Stimulated activated memory B cell treated with anti-CD40 and anti-IgM and Interleukin-4, amounts not matched to agents 10 μg/mL and 1 μg/mL and 100 μg/mL, for 72 hours (primary cell): ENCODE measurements at regions not wholly inside any gene's neighbourhood (a gene's known extent, or its start where the extent isn't known, plus 50 kb on each side); places are given as distances from the start of the nearest gene placed in this dataset.
"Not testable (repeated sequence)": the region's sequence is repeated elsewhere in the genome, so short reads cannot be mapped to it uniquely, and the experiment has no call there.

Experiments
- ATAC-seq: fragments of 150-1000 bp; cut with Tn5 transposase; 2 replicates; pipeline ENCODE4 v1.10.0; 2021
- H3K27ac Mint-ChIP-seq: one replicate; pipeline ENCODE4 v1.8.0; 2022; ENCODE audit warnings: mild to moderate bottlenecking, mixed read lengths
- H3K27me3 Mint-ChIP-seq: one replicate; pipeline ENCODE4 v1.8.0; 2022; ENCODE audit warnings: mixed read lengths
- H3K36me3 Mint-ChIP-seq: one replicate; pipeline ENCODE4 v1.8.0; 2022; ENCODE audit warnings: mixed read lengths
- H3K4me1 Mint-ChIP-seq: one replicate; pipeline ENCODE4 v1.8.0; 2022; ENCODE audit warnings: mixed read lengths
- H3K4me3 Mint-ChIP-seq: one replicate; pipeline ENCODE4 v1.8.0; 2022; ENCODE audit warnings: mild to moderate bottlenecking, moderate library complexity, mixed read lengths
- H3K9me3 Mint-ChIP-seq: one replicate; pipeline ENCODE4 v1.8.0; 2022; ENCODE audit warnings: mixed read lengths

DNA sequence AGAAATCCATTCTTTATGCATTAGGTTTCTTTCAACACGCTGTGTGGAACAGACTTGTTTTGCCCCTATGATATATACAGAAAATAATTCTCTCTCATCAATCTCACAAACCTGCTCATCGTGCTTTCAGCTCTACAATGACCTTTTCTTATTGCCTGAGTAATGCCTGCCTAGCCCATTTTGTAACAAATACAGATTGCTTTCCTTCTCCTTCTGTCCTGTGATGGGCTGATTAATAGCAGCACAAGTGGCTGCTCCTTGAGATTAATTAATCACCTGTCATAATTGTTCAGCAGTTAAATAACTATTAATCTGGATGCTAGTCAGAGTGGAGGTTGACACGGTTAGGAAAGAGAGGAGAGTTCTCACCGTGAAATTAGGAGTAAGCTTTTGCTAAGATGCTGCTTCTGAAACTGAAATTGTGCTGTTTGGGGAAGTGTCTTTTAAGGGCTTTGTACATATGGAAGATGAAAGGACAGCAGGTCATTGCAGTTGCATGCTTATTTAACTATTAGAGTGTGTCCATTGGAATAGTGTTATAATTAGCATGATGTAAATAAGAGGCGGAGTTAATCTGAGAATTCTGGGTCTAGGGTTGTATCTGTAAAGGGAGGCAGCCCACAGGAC lies 1430.5 kb downstream of the FAM181B start:
- Mint-ChIP-seq H3K27ac (no peak overlapping the region), H3K27me3 (no peaks in the 10 kb centered on the region), H3K4me3 (no peak overlapping the region), H3K4me1 (no peaks in the 10 kb centered on the region), H3K36me3 (no peaks in the 10 kb centered on the region), H3K9me3 (peaks cover 2% of the 10 kb centered on the region)
- no peak for ATAC-seq

DNA sequence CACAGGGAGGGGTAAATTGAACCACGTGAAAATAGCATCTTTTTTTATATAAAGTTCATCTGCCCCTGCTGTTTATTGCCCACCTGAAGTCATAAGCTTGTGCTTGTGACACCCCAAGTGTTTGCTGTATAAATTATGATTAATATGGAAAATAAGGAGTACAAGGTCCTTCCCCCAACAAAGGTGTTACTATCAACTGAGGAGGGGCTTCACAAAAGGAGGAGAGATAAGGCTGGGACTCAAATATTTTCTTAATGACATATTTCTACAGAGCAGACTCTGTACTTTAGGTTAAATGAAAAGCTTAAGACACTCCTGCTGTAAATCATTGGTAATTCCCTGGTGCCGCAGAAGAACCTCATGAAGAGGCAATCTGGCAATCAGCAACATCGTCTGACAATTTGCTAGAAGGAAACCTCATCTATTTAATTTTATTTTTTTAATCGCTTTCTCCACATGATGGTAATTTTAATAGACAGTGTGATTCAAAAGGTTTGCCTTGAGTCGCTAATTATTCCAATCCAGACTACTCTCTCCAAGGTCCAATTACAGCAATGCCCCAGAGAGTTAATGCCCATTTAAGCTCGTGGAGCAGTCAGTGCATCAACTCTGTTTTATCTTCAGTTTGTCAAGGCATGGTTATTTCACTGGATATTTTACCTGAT lies 1432.4 kb downstream of the FAM181B start:
- H3K9me3 Mint-ChIP-seq = no peaks in the 10 kb centered on the region
- no peak overlapping the region for H3K4me3 Mint-ChIP-seq
- H3K27me3 Mint-ChIP-seq = no peaks in the 10 kb centered on the region
- no peak for ATAC-seq
- H3K4me1 Mint-ChIP-seq = no peaks in the 10 kb centered on the region
- H3K27ac Mint-ChIP-seq = no peak overlapping the region
- H3K36me3 Mint-ChIP-seq = no peaks in the 10 kb centered on the region

DNA sequence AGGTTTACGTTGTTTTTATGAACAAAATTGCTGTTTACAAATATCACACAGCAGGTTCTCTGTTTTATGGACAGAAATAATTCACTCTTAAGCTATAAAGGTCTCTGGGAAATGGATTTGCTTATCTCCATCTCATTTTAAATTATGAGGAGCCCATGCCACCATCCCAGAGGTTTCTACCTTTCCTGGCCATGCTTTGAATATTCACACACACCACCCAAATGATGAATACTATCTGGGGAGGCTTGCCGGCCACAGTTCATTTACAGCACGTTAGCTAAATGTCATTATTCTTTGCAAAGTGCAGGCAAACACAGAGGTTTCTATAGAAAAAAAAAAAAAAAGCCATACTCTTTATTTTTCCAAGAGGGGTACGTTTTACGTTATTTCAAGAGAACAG lies 1446.7 kb downstream of the FAM181B start:
- Mint-ChIP-seq H3K4me3 (no peak overlapping the region), H3K36me3 (no peaks in the 10 kb centered on the region), H3K9me3 (peaks cover 12% of the 10 kb centered on the region), H3K4me1 (no peaks in the 10 kb centered on the region), H3K27ac (no peak overlapping the region), H3K27me3 (no peaks in the 10 kb centered on the region)
- ATAC-seq = no peak

DNA sequence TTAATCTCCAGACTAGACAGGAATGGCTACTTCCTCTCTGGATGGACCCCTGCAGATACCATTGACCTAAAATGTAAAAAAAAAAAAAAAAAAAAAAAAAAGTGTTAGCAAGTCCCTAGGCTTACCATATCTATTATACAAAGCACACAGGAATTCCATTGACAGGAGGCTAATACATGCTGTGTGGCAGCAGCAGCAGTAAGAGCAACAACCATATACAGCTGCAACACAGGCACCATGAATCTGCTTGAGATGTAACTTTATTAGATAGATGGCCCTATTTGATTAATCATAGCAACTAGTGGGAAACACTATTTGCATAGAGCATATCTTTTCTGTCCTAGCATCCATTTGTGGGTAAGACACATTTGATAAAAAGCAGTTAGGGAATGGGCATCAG lies 1447.1 kb downstream of the FAM181B start:
- H3K27me3 Mint-ChIP-seq = no peaks in the 10 kb centered on the region
- no peaks in the 10 kb centered on the region for H3K4me1 Mint-ChIP-seq
- no peak overlapping the region for H3K27ac Mint-ChIP-seq
- ATAC-seq = no peak
- no peaks in the 10 kb centered on the region for H3K36me3 Mint-ChIP-seq
- peaks cover 12% of the 10 kb centered on the region for H3K9me3 Mint-ChIP-seq
- no peak overlapping the region for H3K4me3 Mint-ChIP-seq

DNA sequence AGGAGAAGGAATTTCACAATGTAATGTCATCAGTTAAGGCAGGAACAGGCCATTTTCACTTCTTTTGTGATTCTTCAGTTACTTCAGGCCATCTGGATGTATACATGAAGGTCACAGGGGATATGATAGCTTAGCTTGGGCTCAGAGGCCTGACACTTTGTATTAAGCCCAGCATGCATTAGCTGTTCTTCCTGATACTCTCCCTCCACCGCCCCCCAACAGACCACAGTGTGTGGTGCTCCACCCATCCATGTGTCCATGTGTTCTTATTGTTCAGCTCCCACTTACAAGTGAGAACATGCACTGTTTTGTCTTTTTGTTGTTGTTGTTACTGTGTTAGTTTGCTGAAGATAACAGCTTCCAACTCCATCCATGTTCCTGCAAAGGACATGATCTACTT lies 1453.4 kb downstream of the FAM181B start:
- H3K9me3 Mint-ChIP-seq, H3K27me3 Mint-ChIP-seq, H3K4me1 Mint-ChIP-seq, H3K36me3 Mint-ChIP-seq, ATAC-seq, H3K4me3 Mint-ChIP-seq, H3K27ac Mint-ChIP-seq: not testable (repeated sequence)

DNA sequence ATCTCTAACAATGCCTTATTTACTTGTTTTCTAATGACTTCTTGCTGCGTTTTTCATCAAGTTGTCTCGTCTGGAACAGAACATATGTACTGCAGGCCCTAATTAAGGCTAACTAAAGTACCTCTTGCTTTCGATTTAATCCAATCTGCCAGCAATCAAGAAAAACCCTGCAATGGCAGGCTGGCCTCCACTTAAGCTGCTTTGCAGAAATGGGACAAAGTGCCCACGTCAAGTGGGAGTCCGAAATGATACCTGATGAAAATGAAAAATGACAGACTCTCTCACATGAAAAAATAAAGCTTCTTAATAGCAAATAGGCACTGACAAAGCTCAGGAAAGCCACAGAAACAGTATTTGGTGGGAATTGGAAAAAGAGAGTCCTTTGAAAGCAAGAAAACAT lies 1454.7 kb downstream of the FAM181B start:
- no peaks in the 10 kb centered on the region for H3K27me3 Mint-ChIP-seq
- no peak overlapping the region for H3K27ac Mint-ChIP-seq
- ATAC-seq = no peak

DNA sequence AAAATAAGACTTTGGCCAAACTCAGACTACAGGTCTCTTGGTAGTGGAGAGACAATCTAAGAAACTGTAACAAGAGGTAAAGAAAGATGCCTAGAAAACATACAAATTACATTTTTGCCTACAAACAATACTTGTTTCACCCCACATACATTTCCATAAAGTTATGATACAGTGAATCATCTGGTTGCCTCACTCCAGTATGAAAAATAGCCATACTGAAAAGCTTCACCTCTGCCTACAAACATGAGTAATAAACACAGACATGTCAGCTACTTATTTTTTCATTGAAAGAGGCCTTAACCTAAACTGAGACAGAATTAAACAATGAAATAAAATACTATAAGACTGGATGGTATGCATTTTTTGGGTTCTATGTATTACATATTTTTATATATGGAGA lies 1463.0 kb downstream of the FAM181B start:
- Mint-ChIP-seq H3K27me3 (no peaks in the 10 kb centered on the region), H3K36me3 (no peaks in the 10 kb centered on the region), H3K4me1 (no peaks in the 10 kb centered on the region), H3K4me3 (no peak overlapping the region), H3K27ac (no peak overlapping the region), H3K9me3 (no peaks in the 10 kb centered on the region)
- ATAC-seq = no peak

More for the DNA sequence above, 1454.7 kb downstream of the FAM181B start:
- Mint-ChIP-seq H3K9me3 (peaks cover 6% of the 10 kb centered on the region), H3K4me1 (no peaks in the 10 kb centered on the region), H3K4me3 (no peak overlapping the region), H3K36me3 (no peaks in the 10 kb centered on the region)

DNA sequence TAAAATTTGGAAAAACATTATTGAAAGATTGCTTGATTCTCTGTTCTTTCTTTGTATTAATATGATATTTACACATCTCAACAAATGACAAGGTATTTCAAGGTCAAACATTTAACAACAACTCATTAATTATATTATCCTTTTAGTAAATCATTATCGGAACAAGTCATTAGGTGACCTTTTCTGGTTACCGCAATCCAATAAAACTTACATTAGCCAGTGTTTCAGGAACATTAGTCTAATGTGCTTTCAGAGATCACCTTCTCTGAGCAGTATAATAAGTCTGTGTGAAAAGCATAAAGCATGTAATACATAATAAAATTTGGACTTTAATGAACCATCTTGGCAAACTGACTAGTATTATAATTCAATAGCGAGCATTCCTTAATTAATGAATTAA lies 1466.4 kb downstream of the FAM181B start:
- no peak for ATAC-seq
- Mint-ChIP-seq H3K36me3 (no peaks in the 10 kb centered on the region), H3K9me3 (no peaks in the 10 kb centered on the region), H3K27me3 (no peaks in the 10 kb centered on the region), H3K4me3 (no peak overlapping the region), H3K4me1 (no peaks in the 10 kb centered on the region), H3K27ac (no peak overlapping the region)

DNA sequence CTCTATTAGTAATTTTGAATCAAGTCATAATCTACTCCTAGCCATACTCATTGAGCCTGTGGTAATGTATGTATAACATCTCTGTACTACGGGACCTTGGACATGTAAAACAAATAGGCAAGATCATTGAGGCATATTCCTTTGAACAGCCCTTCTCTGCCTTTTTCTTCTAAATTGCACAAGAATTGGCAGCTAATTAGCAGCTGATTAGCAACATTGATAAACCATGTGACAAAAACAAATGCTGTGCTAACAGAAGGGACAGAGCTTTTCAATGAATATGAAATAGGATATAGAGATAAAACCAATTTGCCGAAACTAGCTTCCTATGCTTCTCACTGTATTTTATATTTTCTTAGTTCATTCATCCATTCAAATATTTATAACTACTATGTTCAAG lies 1474.2 kb downstream of the FAM181B start:
- no peak for ATAC-seq
- Mint-ChIP-seq H3K36me3 (no peaks in the 10 kb centered on the region), H3K9me3 (peaks cover 4% of the 10 kb centered on the region), H3K27ac (no peak overlapping the region), H3K4me1 (no peaks in the 10 kb centered on the region), H3K4me3 (no peak overlapping the region), H3K27me3 (no peaks in the 10 kb centered on the region)

DNA sequence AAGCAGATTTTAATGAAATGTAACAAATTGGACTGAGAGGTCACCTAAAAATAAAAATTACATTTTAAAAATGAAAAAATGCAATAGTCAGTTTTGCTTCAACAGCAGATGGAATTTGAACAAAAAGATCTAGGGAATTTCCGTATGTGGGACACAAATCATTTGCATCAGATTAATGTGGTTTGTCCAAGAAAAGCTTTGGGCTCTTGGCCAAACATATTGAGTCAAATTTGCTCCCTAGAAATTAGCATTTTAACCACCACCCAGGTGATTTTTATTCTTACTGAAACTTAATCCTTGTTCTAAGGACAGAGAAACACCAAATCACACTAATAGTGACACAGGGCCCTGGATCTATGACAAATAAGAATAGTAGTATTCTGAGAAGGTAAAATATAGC lies 1477.8 kb downstream of the FAM181B start:
- Mint-ChIP-seq H3K9me3 (peaks cover 4% of the 10 kb centered on the region), H3K4me3 (no peak overlapping the region), H3K36me3 (no peaks in the 10 kb centered on the region), H3K4me1 (no peaks in the 10 kb centered on the region), H3K27me3 (no peaks in the 10 kb centered on the region), H3K27ac (no peak overlapping the region)
- no peak for ATAC-seq

DNA sequence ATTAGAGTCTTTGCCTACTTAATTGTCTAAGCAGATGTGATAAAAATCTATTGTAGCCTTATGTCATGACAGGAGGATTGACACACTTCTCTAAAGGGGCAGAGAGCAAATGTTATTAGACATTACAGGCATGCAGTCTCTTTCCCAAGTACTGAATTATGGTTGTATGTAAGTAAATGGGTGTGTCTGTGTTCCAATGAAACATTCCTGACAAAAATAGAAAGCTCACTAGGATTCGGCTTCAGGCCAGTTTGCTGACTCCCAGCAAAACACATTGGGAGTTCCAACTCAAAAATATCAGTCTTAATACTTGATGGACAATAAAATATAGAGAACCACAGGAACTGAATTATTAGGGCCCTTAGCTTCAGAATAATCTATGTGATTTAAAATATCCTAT lies 1480.4 kb downstream of the FAM181B start:
- Mint-ChIP-seq H3K4me3 (no peak overlapping the region), H3K27ac (no peak overlapping the region), H3K27me3 (no peaks in the 10 kb centered on the region), H3K9me3 (no peaks in the 10 kb centered on the region), H3K36me3 (no peaks in the 10 kb centered on the region), H3K4me1 (no peaks in the 10 kb centered on the region)
- no peak for ATAC-seq

DNA sequence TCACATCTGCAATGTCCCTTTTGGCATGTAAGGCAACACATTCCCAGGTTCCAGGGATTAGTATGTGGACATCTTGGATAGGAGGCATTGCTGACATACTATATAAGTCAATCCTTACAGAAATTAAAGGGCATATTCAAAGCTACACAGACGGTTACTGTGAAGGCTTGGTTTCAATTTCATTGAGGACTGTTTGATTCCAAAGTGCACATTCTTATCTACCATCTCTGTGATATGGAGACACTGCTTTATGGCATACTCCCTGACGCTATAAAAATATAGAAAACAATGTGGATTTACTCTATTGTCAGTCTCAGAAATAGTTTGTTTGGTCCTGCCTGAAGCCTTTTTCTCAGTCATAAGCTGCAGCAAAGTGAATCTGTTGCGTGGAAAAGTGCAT lies 1486.7 kb downstream of the FAM181B start:
- H3K36me3 Mint-ChIP-seq = no peaks in the 10 kb centered on the region

DNA sequence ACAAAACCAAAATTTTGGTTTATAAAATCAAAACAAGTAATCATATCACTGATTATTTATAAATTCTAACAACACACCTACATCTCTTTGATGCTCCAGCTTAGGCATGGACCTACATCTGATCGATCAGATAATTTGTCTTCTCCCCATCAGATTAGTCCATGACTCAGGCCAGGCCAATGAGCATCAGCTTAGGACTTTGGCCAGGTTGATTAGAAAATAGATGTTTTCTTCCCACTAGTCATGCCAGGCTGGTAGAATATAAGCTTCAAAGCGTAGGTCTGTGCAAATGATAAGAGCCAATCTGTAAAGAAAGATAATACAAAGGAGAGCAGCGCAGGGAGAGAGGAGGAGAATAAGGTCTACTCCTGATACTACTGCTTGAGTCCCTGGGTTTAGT lies 1487.9 kb downstream of the FAM181B start:
- no peak overlapping the region for H3K27ac Mint-ChIP-seq
- no peak for ATAC-seq
- H3K27me3 Mint-ChIP-seq = no peaks in the 10 kb centered on the region
- no peaks in the 10 kb centered on the region for H3K36me3 Mint-ChIP-seq
- H3K4me3 Mint-ChIP-seq = no peak overlapping the region
- no peaks in the 10 kb centered on the region for H3K4me1 Mint-ChIP-seq
- peaks cover 5% of the 10 kb centered on the region for H3K9me3 Mint-ChIP-seq

More for the DNA sequence above, 1486.7 kb downstream of the FAM181B start:
- H3K27ac Mint-ChIP-seq = no peak overlapping the region
- ATAC-seq = no peak
- no peaks in the 10 kb centered on the region for H3K27me3 Mint-ChIP-seq
- H3K9me3 Mint-ChIP-seq = peaks cover 5% of the 10 kb centered on the region
- no peaks in the 10 kb centered on the region for H3K4me1 Mint-ChIP-seq
- no peak overlapping the region for H3K4me3 Mint-ChIP-seq

DNA sequence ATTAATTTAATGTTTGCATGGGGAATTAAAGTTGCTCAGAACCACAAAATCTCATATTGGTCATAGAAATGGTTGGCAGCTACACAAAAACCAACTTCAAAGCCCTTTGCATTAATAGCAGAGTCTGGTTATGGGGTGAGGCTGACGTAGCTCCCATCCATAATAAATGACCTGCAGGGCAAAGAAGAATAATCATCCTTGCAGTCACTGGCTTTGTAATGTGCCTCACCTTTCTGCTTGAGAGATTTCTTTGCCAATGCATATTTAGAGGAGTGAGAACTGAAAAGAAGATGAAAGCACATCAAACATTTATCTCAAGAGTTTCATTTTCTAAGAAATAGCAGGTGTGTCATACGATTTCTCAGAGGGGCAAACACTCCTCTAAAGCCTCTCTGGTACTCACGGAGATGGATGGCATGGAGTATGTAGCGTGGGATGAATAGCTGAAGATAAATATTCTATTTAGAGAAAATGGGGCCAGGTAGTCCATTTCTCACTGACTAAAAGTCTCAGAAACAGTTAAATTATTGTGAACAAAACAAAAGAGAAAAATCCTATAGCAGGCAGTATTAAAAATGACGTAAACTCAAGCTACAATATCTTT lies 1491.9 kb downstream of the FAM181B start:
- Mint-ChIP-seq H3K4me1 (no peaks in the 10 kb centered on the region), H3K4me3 (no peak overlapping the region), H3K27ac (no peak overlapping the region), H3K36me3 (no peaks in the 10 kb centered on the region), H3K9me3 (no peaks in the 10 kb centered on the region), H3K27me3 (no peaks in the 10 kb centered on the region)
- ATAC-seq = no peak

DNA sequence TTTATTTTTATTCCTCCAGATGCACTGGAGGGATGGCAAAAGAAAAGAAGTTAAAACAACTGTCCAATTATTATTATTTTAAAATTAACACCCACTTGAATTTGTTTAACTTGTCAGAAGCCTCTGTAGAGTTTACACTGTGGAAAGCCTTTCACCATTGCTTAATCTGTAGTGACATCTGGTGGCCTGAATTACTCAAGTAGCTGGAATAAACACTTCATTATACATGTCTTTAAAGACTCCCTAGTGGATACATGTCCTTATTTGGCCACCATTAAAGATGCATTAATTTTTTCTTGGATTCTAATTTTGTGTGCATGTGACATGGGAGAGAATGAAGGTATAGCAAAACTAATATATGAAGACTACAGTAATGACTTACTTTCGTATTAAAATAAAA lies 1496.5 kb downstream of the FAM181B start:
- no peaks in the 10 kb centered on the region for H3K4me1 Mint-ChIP-seq
- no peaks in the 10 kb centered on the region for H3K27me3 Mint-ChIP-seq
- no peak overlapping the region for H3K4me3 Mint-ChIP-seq
- no peak overlapping the region for H3K27ac Mint-ChIP-seq
- H3K9me3 Mint-ChIP-seq = no peaks in the 10 kb centered on the region
- ATAC-seq = no peak
- H3K36me3 Mint-ChIP-seq = no peaks in the 10 kb centered on the region

DNA sequence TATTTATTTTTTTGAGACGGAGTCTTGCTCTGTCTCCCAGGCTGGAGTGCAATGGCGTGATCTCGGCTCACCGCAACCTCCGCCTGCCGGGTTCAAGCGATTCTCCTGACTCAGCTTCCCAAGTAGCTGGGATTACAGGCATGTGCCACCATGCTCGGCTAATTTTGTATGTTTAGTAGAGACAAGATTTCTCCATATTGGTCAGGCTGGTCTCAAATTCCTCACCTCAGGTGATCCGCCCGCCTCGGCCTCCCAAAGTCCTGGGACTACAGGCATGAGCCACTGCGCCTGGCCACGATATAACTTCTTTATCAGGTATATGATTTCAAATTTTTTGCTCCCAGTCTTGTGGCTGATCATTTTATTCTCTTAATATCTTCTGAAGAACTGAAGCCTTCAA lies 1506.3 kb downstream of the FAM181B start:
- H3K27ac Mint-ChIP-seq, H3K4me1 Mint-ChIP-seq, H3K4me3 Mint-ChIP-seq, ATAC-seq, H3K9me3 Mint-ChIP-seq, H3K27me3 Mint-ChIP-seq, H3K36me3 Mint-ChIP-seq: not testable (repeated sequence)
